ENCODE measurements at regions not wholly inside any gene's neighbourhood (a gene's known extent, or its start where the extent isn't known, plus 50 kb on each side); places are given as distances from the start of the nearest gene placed in this dataset.
A peak's percentile ranks its signal among the peaks of the same experiment; 100 is the strongest.

DNA sequence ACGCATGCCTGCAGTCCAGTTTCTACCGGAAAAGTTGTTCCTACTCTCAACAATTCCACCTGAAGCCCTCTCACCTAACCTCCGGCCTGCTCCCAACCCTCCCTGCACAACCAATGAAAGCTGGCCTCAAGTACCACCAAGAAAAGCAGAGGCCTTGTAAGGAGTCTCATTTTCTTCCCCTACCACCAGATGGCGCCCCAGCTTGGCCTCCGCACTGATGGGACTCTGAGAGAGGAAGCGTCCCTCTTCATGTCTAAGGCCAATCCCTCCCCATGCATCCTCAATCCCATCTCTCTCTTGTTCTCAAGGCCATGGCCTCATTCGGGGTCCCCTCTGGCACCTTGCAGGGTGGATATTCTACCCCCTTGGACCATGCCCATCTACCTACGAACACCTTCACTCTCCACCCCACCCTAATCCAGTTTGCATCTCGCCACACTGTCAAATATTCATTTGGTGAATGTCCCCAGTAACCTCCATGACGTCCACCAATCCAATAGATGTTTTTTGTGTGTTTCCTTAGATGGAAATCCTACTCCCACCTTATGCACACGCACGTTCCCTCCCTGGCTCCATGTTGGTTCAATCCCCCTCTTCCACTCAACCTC lies 412.8 kb downstream of the ZNF536 start:
- no peak for DNase-seq

GRCh38 chr19:30783936-30784335 lies 411.8 kb downstream of the ZNF536 start:
- DNase-seq: no peak

GRCh38 chr19:30783212-30783611 lies 411.0 kb downstream of the ZNF536 start:
- DNase-seq: no peak

DNA sequence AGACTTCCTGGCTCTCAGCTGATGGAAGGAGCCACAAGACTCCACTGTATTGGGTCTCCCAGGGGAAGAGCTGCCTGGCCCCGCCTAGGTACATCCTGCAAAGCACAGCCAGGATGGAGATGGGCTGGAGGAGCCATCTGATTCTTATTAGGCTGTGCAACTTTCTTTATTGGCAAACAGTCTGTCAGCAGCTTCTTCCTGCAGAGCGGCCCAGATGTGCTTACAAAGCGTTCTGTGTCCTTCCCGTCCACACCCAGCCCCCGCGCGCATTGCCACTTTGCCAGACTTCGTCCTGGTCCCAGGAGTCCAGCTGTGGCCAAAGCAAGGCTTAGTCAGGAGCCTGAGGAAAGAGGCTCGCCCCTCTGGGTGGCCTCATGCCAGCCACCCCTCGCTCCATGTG lies 409.3 kb downstream of the ZNF536 start:
- peak; percentile 25 to 72 (median 31) for DNase-seq

GRCh38 chr19:30781047-30781446 lies 408.9 kb downstream of the ZNF536 start:
- peak in 1 of 3 donors; percentile 26 for DNase-seq

DNA sequence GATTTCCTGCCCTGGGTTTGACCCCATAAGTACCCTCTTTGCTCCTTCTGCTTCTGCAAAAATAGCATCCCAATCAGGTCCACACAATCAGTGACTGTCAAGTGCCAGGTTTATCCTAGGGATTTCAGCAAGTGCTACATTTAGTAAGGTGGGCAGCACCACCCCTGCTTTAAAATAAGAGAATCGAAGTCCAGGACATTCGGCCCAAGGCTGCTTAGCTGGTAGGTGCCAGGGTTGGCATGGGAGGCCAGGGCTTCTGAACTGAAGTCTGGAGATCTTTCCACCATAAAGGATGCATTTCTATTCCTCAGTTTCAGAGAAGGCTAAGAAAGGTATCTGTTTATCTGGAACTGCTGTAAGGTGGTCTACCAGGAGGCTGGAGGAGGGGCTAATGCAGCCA lies 408.3 kb downstream of the ZNF536 start:
- no peak for DNase-seq

DNA sequence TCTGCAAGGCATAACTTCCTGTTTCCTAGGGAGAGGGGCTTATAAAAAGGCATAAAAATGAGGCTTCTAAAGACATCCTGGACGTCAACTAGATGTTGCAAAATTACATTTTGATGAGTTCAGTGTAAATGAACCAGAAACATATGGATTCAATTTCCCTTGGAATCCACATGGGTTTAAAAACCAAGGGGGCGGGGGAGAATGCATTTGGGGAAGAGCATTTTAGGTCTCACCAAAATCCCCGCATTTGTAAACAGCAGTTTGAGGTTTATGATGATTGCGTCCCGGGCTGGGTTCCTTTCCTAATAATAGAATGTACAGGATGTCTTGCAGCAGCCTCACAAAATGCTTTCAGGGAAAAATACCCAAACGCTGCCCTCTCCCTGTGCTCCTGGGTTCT lies 407.8 kb downstream of the ZNF536 start:
- DNase-seq: peak; percentile 61 to 83 (median 72)

DNA sequence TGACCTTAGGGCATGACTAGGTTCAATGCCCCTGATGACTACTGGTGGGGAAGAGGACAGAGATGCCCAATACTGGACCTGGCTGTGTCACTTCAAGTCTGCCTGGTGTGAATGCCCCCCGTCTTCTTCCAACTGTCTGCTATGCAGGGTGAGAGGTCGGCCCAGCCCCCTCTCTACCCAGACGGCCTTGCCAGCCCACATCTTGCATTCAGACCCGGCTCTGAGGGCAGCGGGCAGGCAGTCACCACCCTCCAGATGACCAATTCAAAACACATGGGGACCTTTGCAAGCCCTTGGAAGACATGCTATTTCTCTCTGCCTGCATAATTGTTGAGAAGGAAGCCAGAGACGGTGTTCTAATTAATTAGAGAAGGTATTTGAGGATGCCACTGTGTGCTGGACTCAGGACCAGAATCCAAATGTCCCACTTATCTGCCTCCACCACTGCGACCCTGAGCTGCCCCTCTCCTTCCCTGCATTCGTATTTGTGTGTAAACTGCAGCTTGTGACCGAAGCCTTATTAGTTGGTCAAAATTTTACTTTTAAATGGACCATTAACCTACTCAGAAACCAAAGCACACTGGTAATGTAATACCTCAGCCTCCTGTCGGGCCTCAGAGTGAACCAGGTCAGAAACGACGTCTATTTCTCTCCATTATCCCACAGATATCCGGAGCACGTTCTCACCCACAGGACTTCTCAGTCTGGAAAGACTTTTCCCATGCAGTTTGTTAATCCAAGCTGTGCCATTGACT lies 407.0 kb downstream of the ZNF536 start:
- DNase-seq: no peak

GRCh38 chr19:30778061-30778460 lies 405.9 kb downstream of the ZNF536 start:
- DNase-seq: peak in 1 of 3 donors; percentile 31

DNA sequence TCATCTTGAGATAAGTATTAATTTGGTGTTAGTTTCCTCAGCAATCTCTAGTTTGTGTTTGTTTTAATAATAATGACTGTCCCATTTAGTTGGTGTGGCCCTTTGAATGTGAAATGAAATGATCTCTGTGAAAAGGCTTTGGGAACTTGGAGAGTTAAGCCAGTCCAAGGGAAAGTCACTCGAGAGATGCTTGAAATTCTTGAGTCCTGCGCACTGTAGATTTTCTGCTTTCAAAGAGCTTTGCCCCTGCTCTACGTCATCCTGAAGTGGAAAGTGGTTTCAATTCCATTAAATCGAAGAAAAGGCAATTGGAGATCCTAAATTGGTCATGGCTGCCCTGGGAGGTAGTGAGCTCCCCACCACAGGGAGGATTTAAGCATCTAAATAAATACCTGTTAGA lies 403.8 kb downstream of the ZNF536 start:
- no peak for DNase-seq

GRCh38 chr19:30774252-30774766 lies 402.1 kb downstream of the ZNF536 start:
- DNase-seq: no peak

- no peak for DNase-seq
These were observed 390.5 kb downstream of the ZNF536 start for GRCh38 chr19:30762651-30763050.

GRCh38 chr19:30760014-30760413 lies 387.8 kb downstream of the ZNF536 start:
- peak in 1 of 3 donors; percentile 39 for DNase-seq

DNA sequence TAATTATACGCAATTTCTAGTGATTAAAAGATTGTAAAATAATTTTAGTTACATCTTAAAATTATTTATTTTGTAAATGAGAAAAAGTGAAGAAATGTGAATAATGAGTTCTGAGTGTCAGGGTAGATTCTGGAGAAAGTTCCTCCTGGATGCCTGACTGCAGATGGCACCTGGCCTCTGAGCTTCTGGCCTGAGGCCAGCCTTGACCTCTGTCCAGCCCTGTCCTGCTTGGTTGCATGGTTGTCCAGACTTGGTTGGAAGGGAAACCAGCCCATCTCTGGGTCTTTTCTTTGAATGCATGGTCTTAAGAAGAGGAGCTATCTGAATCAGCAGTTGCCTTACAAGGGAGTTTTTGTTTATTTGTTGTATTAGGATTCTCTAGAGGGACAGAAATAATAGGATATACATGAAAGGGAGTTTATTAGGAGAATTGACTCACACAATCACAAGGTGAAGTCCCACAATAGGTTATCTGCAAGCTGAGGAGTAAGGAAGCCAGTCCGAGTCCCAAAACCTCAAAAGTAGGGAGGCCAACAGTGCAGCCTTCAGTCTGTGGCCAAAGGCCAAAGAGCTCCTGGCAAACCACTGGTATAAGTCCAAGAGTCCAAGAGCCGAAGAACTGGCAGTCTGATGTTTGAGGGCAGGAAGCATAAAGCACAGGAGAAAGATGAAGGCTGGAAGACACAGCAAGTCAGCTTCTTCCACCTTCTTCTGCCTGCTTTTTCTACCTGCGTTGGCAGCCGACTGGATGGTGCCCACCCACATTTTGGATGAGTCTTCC lies 385.8 kb downstream of the ZNF536 start:
- DNase-seq: no peak

DNA sequence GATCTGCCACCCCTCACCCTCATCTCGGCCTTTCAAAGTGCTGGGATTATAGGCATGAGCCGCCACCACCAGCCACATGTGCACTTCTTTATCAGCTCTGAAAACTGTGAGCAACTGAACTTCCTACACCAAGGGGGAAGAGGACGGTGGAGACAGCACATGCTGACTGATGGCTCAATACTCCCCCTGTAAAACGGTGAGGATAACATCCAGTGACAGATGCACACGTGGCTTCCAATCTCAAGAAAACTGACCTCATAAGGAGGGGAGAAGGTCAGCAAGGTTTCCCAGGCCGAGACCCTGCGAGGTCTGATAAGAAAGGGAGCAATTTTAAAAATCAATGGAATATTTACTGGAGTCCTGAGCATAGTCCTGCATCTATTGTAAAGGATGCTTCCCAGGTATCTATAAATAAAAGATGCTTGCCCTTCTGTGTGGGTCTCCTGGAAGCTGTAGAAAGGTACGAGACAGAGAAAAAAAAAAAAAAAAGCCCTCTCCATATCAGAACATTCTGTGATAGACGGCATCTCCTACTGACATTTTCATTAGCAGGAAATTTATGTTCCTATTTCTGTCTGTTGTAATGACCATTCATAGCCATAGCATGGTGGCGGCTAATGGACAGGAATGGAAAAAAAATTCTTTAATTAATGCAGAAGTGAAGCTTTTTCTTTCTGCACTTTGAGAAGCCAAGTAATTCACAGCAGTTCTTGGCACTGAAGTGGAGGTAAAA lies 385.1 kb downstream of the ZNF536 start:
- no peak for DNase-seq

DNA sequence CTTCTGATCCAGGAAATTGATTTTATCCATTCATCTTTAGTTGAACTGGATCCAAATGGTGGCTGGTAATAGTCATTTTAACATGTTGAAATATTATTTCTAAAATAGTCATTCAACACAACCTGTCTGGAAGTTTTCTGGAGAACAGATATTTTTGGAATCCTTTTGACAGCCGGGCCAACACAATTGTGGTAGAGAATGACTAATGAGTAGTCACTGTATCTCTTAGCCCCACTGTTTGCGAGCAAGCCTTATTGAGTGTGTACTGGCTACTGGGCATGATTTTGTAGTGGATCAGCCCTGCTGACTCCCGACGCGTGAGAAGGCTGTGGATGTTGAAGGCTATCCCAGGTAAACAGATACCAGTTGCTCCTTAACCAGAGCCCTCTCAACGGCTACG lies 383.4 kb downstream of the ZNF536 start:
- DNase-seq: no peak

GRCh38 chr19:30754162-30754561 lies 382.0 kb downstream of the ZNF536 start:
- DNase-seq: no peak

GRCh38 chr19:30752876-30753275 lies 380.7 kb downstream of the ZNF536 start:
- no peak for DNase-seq

DNA sequence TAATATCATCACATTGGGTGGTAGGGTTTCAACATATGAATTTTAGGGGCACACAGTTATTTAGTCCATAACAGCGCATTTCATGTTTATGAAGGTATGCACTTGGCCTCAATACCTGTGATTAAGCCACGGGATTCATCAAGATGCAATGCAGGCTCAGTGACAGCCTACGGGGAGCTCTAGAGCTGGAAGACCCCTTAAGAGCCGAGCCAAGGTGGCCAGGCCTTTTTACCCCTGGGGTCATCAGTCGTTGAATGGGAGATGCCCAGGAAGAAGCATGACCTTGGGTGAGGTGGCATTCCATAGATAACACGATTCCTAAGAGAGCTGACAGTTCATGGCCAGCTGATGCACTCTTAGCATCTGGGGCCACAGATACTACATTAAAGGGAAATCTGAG lies 380.0 kb downstream of the ZNF536 start:
- DNase-seq: no peak

DNA sequence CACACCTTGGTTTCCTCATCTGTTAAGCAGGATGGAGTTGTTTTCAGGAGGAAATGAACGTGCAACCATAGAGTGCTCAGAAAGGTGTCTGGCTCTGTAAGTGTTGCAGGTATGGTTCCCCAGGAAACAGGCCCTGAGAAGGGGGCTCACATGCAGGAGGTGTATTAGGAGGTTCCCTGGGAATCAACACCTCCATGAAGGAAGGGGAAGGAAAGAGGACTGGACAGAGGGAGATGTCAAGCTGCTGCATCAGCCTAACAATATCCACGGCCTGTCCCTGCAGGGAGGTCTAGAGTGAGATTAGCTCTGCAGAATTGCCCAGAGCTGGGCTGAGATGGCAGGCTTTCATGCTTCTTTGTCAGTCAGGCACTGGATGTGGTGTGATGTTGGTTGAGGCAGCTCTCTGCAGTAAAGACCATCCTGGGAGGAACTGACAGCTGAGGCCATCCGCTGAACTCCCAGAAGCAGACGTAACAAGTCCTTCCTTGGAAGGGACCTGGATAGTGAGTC lies 373.3 kb downstream of the ZNF536 start:
- no peak for DNase-seq

- DNase-seq: no peak
These were observed 372.7 kb downstream of the ZNF536 start for GRCh38 chr19:30744741-30745475.
